SIG-M5 treated with dmso at 0.1 percent for 504 hours (cell line): ENCODE measurements at regions not wholly inside any gene's neighbourhood (a gene's known extent, or its start where the extent isn't known, plus 50 kb on each side); places are given as distances from the start of the nearest gene placed in this dataset.

Source experiments
- DNase-seq: peaks from one replicate; lab custom pipeline; 2025; ENCODE audit not compliant: unreplicated experiment; lab: John Stamatoyannopoulos, UW

DNA sequence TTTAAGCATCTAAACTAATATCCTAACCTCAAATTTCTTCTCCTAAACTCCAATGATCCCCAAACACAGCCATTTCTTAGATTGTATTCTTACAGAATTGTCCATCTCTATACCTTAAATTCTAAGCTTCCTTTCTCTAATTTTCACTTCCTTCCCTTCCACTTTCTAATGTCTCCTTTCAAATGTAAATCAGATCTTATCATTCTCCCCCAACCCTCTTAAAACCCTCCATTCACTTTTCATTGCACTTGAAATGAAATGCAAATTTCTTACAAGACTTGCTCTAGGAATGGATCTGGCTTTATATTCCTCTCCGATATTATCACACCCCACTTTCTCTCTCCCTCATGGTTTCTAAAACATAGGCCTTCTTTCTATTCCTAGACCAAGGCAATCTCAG lies 534.6 kb downstream of the LMO4 start:
- DNase-seq = no peak

DNA sequence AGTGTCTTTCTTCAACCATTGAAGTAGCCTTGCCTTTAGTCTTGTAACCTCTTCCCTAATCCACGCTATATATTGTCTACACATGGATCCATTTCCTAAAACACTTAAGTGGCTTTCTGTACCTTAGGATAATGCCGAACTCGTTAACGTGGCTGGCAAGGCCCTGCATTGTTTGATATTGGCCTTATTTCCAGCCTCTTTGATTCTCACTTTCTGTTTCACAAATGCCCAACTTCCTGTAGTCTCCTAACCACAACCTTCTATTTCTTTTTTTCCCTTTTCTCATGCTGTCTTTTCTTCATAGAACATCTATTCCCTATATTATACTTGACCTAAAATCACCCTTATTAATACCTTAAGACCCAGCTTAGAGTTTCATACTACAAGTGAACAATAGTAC lies 536.0 kb downstream of the LMO4 start:
- DNase-seq = peak; percentile 15

DNA sequence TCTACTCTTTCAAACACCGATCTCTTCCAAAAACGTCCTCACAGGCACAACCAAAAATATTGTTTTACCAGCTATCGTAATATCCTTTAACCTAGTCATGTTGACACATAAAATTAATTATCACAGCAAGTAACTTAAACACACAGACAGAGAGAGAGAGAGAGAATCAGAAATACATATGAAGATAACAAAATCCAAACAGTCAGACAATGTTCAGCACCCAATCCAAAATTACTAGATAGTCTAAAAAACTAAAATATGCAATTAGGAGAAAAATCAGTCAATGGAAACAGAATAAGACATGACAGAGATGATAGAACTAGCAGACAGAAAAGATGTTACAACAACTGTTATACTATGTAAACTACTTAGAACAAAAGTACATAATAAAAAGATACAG lies 537.7 kb downstream of the LMO4 start:
- DNase-seq = no peak

DNA sequence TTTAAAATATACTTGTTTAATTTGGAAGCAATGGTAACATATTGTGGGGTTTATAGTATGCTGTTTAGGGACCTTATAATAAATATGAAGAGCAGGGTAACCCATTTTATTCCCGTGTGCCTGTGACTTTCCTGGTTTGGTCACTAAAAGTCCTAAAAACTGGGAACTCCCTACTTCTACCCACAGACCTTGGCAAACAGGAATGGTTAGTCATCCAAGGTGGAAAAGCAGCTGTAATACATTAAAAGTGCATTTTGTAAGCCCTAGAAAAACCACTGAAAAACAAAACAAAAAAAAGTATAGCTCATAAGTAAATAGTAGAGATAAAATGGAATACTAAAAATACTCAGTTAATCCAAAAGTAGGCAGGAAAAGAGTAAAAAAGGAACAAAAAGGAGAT lies 538.9 kb downstream of the LMO4 start:
- DNase-seq = no peak

DNA sequence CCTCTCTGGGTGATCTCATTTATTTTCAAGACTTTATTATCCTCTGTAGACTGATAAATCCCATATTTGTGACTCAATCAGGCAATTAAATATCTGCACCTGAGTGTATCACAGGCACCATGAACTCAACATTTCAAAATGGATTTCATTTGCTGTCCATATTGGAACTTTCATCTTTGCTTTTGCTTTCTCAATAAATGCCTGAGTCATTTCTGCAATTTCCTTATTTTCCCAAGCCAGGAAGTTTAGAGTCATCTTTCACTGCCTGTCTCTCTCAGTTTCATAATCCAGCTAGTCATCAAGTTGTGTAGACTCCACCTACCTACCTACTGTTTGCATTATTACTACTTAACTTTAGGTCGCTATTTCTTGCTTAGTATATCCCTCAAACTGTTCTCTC lies 540.9 kb downstream of the LMO4 start:
- DNase-seq = peak; percentile 95

DNA sequence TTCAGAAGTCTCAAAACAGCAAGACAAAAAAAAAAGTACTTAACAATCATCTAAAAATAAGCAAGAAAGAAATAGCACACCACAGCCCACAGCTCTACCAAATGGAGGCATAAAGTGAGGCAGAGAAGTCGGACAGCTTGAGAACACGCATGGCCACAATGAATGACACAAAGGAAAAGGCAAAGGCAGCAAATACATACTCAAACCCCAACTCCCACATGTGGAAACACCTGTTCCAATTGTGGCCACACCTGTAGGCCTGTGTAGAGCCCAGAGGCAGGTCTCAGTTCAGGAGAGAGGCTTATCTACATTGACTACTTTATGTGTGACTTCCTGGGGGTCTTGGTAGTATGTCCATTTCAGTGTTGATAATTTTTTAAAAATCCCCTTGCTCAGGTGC lies 543.5 kb downstream of the LMO4 start:
- no peak for DNase-seq

DNA sequence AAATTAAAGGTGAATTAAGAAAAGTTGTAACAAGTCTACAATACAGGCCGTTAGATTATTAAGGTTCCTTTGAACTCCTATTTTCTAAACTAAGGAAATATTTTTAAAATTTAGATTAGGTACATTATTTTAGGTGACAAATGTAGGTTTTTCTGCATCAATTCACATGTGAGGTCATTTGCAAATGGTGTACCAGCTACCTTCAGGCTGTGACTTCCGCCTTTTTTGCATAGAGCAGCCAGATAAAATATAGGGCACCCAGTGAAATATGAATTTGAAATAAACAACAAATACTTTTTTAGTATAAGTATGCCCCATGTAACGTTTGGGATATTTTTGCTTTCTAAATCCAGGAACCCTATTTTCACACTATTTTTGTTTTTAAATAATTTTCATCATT lies 544.0 kb downstream of the LMO4 start:
- no peak for DNase-seq

DNA sequence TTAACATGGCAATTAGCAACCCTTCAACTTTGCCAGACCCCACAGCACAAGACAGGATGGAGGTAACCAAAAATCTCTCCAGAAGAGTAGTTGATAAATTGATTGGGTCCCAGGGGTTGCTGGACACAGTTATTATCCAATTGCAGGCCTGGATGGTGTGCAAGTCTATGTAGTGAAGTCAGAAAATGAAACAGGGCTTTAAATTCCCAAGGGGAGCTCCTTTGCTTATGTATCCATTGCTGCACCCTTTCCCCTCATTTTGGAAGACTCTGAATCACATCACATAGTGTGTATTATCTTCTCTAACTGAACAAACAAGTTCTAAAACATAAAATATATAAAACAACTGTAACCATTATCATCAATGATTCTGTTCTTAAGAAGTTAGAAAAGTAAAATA lies 550.2 kb downstream of the LMO4 start:
- no peak for DNase-seq

DNA sequence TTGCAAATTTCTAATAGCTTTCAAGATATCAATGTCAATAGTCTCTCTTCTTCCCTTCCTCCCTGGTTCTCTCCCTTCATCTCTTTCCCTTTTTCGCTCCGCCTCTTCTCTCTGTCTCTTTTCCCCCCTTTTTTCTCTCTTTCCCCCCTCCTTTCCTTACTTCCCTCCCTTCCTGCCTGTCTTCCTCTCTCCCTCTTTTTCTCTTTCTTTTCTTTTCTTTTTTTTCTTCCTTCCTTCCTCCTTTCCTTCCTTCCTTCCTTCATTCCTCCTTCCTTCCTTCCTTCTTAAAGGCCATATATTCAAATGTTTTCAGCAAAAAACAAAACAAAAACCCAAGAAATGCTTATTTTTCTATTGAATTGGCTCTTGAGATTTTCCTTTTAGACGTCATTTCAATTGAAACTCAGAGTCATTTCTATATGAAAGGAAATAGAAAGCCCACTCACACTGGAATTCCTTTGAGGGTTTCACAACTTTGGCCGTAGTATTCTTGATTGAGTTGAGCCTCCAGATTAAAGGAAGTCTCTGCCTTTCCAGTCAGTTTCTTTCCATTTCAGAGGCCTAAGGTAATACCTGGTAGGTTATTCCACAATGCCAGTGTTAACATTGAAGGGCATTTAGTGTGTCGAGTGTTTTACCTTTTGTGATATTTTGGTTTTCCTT lies 551.5 kb downstream of the LMO4 start:
- no peak for DNase-seq

DNA sequence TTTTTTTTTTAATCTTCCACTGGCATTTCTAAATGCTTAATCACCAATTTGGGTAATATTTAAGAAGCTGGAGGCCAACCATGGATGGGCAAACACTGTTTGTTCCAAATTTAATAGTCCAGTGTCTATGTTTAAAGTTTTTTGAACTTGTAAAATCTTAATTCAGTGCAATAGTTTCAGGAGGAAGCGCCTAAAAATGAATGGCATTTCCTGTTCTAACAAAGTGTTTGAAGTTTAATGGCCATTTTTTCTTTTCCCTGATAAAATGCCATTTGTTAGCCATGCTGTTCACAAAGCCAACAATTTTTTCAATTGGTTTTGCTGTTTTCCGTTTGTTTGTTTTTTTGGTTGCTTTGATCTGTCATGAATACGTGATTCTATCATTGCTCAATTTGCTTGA lies 552.1 kb downstream of the LMO4 start:
- DNase-seq = no peak

DNA sequence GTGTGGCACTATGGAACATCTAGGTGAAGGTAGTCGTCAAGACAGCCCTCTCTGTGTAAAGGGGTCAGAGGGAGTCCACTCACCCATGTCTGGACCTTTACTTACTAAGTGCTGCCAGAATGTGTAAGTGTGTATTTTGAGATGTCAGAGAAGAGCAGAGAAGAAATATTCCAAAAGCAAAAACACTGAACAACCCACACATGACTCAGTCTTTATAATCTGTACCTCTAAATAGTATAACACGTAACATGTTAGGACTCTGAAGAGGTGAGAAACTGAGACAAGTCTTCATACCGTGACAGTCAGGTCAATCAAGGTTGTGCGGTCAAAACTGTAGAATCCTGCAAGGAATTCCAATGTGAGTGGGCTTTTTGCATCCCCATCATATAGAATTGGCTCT lies 555.2 kb downstream of the LMO4 start:
- DNase-seq = no peak

DNA sequence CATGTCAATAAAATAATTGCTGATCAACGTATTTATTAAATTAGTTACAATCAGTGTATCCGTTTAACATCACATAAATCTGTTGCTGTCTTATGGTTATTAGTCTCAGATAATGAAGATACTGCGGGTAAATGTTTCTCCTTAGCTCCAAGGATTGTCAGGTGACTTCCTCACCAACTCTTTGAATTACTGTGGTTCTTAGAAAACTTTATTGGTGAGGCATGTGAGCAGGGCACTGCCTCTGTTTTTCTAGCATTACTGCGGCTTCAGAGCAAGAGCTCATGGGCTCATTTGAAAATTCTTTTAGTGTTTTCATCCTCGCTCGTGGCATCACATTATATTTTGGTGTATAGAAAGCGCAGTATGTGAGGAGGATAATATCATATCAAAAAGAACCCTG lies 555.9 kb downstream of the LMO4 start:
- no peak for DNase-seq

DNA sequence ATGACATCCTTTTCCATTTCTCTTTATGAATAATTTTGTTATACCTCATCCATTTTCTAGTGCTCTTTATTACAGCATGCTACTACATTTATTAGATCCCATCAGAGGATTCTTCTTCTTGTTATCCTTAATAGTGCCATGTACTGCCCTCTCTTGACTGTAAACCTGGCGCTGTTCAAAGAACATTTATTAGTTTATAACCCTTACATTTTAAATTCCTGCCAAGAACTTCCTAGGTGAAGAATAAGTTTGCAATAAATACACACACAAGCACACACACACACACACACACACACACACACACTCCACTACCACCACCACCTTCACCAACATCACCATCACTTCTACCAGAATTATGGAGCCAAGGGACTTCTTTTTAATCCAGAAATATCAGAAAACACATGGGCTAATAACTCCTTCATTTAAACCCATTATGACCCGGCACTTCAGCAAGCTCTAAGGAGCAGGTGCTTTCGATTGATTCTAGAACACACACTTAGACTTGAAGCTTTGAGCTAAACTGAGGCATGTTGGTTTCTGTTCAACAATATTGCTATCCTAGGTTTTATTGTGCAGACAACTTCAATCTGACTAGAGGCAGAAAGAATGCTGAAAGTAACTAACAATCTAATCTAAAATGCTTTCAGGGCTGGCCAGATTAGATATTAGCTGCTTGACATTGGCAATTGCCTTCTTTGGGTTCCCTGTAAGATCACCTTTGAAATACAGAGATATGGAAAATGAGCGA lies 556.8 kb downstream of the LMO4 start:
- DNase-seq = no peak

DNA sequence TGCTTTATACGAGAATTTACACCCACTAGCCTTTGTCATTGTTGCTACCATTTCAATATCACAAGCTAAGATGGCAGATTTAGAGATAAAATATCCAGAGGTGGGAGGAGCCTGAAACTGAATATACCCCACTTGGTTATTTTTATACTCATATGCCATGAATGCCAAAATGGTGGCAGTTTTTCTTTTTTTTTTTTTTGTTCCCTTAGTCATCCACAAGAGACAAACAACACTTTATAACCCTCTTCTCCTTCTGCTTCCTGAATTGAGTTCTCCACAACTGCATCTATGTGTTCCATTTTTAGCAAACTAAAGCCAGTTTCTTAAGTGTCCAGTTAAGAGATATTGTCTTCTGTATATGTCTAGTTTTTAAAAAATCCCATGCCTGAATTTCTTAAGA lies 558.4 kb downstream of the LMO4 start:
- DNase-seq = no peak

DNA sequence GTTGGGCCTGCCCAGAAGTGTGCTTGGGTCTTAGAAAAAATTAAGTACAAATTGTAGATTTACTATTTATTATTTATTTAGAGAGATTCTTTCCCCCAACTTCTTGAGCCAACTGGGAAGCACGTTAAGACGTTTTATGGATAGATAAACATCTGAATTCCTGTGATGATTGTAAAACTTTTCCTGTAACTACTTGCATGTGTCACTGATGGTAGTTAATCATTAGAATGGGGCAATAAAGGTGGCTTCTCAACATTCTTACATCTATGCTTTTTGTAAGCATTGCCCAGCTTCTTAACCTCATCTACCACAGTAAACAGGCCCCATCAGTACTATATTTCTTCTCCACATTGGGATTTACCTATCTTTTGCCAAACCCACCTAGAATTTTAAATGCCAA lies 559.8 kb downstream of the LMO4 start:
- no peak for DNase-seq

DNA sequence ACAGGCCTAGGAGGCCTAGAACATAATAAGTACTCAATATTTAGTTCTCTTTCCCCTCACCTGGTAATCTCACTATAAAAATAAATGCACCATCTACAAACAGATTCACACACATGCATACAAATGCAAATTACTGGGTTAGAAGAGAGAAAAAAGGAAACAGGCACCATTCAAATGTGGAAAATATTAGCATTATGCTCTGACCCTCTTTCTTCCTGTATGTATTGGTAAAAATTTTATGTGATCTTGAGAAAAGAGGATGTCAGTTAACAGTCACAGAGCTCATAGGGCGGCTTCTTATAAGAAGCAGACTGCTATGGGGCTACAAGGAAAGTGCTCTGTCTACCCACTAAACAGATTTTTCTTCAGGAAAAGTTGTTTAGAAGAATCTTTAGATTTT lies 565.4 kb downstream of the LMO4 start:
- DNase-seq = no peak

DNA sequence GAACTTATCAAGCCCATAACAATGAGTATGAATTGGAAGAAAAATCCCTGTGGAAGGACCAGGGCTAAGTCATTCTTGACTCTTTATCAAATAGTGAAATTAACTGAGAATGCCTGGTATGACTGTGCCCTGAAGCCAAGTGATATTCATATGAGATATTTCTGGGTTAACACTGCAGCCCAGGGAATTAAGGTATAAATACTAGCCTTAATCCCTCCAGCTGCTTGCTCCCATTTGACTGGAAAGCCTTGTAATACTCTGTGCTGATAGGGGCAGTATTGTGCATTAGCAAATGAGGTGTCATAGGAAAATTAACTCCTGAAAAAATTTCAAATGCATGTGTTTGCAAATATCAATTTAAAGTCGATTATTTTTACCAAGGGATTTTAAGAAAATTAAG lies 568.8 kb downstream of the LMO4 start:
- no peak for DNase-seq

DNA sequence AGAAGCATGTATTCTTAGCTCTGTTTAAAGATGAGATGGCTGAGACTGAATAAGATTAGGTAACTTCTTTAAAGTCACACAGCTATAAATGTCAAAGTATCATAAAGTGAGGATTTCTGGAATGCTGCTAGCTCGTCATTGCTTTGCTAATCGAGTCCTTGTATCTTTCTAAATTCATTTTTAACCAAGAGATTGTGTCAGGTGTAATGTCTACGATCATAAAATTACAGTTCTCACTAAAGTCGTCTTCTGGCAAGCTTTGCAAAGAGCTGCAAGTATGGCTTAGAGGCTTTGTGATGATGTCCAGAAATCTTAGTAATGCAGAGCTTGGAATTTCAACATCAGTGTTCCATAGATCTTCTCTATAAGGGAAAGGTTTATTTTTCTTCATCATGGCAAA lies 569.8 kb downstream of the LMO4 start:
- DNase-seq = no peak

DNA sequence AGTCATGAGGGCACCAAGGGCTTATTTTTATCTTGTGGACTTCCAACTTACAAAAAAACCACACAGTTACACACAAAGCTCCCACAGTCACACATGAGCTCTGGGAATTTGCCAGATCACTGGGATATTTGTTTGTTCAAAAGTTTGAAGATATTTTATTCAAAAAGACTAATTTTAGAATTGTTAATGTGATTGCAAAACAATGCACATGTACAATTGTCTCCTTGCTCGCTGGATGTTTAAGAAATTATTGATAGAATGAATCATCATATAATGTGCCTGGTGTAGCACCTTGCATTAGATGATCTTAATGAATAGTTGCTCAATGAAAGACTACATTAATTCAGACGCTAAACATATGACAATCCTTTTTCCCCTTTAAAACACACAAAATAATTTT lies 570.3 kb downstream of the LMO4 start:
- no peak for DNase-seq

DNA sequence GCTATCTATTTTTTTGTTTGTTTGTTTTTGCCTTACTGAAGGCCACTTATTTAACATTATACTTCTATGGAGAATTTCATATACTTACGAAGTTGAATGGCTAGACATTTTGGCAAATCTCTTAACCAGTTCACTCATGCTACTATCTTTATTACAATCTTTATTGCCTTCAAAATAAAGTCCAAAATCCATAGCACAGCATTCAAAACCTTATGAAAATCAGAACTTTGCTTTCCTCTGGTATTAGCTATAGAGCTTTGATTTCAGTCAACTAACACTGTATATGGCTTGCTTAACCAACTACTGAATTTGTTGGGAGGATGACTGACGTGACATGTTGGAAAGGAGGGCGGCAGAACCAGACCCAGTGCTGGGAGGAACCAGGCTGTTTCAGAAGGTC lies 571.1 kb downstream of the LMO4 start:
- DNase-seq = no peak

DNA sequence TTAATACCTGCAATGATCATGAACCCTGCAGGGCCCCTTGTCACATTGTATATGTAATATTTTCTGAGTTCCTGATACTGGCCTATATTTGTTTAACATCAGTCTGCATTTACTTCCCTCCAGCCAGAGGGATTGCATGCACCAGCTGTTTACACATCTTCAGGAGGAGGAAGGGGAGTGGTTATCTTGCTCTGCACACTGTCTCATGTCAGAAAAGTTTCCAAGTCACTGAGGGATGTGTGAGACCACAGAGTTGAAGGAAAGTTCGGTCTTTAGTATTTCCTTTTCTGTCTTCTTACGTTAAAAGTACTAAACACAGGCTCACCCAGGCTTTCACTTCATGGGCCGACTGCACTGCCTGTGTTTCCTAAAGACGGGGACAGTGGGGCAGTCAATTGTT lies 574.1 kb downstream of the LMO4 start:
- DNase-seq = peak; percentile 84

DNA sequence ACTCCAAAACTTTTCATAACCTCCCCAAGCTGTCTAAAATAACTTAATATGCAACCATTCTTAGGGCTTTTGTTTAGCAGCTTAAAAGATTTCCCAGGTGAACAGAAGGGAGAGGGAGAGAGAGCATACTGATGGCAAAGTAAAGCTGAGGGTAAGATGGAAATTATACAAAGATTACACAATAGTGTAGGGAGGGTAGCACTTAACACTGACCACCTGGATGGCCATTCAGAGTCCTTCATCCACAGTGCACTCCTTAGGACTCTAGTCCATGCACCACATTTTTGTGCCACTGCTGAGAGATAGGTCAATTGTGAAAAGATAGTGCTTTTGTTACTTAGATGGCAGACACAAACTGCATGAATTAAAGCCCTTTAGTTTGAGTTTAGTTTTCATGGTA lies 574.6 kb downstream of the LMO4 start:
- DNase-seq = no peak

DNA sequence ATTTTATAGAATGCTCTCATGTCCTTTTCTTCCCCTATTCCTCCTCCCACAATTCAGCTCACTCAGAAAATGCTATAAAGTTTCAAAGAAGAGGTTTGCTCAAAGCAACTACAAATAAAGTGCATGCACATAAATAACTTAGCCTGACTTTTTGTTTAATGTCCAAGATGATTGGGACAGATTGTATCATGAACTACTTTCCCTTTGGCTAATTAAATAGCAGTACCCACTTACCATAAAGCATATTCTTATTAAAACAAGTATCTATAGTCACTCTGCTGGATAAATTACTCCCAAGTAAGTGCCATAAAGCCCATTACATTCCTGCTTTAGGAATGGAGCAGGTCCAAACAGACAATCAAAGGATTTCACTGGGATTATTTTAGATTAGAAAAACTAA lies 576.0 kb downstream of the LMO4 start:
- no peak for DNase-seq
